Stomach (tissue), 4 donors: ENCODE measurements at regions not wholly inside any gene's neighbourhood (a gene's known extent, or its start where the extent isn't known, plus 50 kb on each side); places are given as distances from the start of the nearest gene placed in this dataset.

Experiments
- EP300 ChIP-seq: sonication (generic); formaldehyde crosslinking; IDR thresholded peaks from one replicate; pipeline ENCODE4 v1.6.1; 2017; ENCODE audit warnings: antibody characterized with exemption
- POLR2A ChIP-seq, 4 donors: fragments of 450-650 bp; IDR thresholded peaks; one replicate each; pipeline ENCODE4 v1.6.1; 2016; ENCODE audit warnings: antibody characterized with exemption in 4 of 4, control low read depth in 2 of 4, mild to moderate bottlenecking in 1 of 4, moderate library complexity in 1 of 4
- POLR2AphosphoS5 ChIP-seq, 3 donors: sonication (generic); formaldehyde crosslinking; IDR thresholded peaks; one replicate each; pipeline ENCODE4 v1.6.1; 2016; ENCODE audit warnings: antibody characterized with exemption in 3 of 3
- TF ChIP-seq, protein P1 (sequence below), 7 experiments: fragments of 450-650 bp in 4 of 7; fragments of 200-600 bp in 3 of 7; sonication (generic) in 3 of 7; IDR thresholded peaks; one replicate each; pipeline ENCODE4 v1.5.1; 2016 to 2019; ENCODE audit warnings: antibody characterized with exemption in 7 of 7, control low read depth in 2 of 7, mild to moderate bottlenecking in 1 of 7

DNA sequence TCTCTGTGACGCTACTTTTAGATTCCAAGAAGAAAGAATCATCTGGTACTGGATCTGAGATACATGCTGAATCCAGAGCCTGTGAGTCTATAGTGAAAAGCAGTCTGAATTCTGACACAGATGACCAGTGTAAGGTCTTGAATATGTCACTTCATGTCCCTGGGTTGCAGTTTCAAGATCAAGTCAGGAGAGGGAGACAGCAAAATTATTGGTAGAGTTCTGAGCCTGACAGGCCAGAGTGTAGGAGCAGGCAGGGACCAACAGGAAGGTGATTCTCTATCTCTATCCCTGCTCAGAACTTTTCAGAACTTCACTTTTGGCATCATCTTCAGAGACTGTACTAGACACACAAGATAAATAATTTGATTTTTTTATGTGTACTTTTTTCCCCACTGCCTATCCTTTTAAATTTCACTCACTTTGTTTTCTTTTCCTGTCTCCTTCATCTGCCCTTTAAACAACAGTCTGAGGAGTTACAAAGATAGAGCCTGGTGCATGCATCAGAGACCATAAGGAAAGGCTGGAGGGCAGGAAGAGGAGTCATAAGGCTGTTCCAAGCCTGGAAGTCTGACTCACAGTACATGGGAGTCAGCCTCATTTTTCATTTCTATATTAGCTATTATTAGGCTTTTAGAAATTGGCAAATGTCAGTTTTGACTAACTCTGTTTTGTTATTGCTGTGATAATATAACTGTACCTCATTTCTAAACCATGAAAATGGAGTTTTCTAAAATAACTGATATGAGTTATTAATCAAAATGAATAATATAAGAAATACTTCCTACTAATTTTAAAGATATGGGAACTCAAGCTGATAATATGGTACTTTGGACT is 120.2 kb upstream of the TMEM229A start:
- no peak for TF ChIP-seq POLR2AphosphoS5 (IDR thresholded peaks at IDR 0.05)
- TF ChIP-seq, protein P1, sequence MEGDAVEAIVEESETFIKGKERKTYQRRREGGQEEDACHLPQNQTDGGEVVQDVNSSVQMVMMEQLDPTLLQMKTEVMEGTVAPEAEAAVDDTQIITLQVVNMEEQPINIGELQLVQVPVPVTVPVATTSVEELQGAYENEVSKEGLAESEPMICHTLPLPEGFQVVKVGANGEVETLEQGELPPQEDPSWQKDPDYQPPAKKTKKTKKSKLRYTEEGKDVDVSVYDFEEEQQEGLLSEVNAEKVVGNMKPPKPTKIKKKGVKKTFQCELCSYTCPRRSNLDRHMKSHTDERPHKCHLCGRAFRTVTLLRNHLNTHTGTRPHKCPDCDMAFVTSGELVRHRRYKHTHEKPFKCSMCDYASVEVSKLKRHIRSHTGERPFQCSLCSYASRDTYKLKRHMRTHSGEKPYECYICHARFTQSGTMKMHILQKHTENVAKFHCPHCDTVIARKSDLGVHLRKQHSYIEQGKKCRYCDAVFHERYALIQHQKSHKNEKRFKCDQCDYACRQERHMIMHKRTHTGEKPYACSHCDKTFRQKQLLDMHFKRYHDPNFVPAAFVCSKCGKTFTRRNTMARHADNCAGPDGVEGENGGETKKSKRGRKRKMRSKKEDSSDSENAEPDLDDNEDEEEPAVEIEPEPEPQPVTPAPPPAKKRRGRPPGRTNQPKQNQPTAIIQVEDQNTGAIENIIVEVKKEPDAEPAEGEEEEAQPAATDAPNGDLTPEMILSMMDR (IDR thresholded peaks at IDR 0.05), result no peak
- no peak for TF ChIP-seq POLR2A (IDR thresholded peaks at IDR 0.05)
- no peak for TF ChIP-seq EP300
